Activated effector memory CD4-positive, alpha-beta T cell treated with anti-CD3 and anti-CD28 coated beads, Interleukin-2, amount 50 U/mL, for 16 hours (primary cell): ENCODE measurements at regions not wholly inside any gene's neighbourhood (a gene's known extent, or its start where the extent isn't known, plus 50 kb on each side); places are given as distances from the start of the nearest gene placed in this dataset.
"Not testable (repeated sequence)": the region's sequence is repeated elsewhere in the genome, so short reads cannot be mapped to it uniquely, and the experiment has no call there.

Experiments used
- DNase-seq: peaks from one replicate; pipeline ENCODE4 v3.0.0-alpha.2; 2020

GRCh38 chr2:195451160-195451559 lies 205.9 kb upstream of the SLC39A10 start:
- DNase-seq: no peak

DNA sequence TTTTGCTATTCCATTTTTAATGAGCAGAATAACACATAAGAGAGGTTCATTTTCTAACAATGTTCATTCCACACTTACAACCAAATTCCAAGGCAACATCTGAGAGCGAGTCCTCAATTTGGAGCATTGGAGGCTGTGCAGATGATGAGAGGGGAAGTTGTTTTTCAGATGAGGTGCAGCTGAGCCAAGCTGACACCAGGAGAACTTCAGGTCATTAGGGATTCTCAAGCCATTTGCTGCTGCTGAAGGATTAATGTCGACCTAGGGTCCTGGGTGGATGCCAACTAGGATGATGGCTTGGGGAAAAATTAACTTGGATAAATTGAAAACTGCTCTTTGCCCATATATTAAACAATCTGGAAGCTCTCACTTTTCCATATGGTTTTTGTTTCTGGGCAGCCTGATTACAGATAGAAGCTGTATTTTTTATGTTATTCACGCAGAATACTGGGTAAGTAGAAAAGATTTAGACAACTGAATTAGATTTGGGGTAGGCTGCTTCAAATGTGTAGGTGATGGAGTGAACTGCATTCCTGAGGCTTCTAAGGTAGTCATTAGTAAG lies 206.4 kb upstream of the SLC39A10 start:
- no peak for DNase-seq

DNA sequence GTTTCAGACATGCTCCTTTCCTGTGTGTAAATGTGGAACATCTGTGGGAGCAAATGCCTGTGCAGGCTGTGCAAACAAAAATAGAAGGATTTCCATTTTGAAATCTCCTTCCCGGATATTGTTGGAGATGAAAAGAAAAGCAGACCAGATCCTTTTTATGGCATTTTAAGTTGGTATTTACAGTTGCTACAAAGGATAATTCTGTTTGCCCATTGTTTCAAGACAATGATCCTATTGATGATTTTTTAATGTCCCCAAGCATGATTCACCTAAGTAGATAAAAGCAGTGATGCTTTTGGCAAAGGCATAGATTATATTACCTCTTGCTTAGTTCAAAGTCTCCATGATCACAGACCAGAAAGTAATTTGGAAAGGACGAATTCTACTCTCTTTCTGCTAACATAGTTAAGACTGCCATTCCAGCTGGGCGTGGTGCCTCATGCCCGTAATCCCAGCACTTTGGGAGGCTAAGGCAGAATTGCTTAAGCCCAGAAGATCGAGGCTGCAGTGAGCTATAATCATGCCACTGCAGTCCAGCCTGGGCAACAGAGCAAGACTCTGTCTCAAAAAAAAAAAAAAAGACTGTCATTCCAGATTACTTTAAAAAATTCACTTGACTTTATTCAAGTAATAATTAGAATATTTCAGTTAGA lies 209.6 kb upstream of the SLC39A10 start:
- no peak for DNase-seq

GRCh38 chr2:195445639-195446038 lies 211.4 kb upstream of the SLC39A10 start:
- DNase-seq: no peak

DNA sequence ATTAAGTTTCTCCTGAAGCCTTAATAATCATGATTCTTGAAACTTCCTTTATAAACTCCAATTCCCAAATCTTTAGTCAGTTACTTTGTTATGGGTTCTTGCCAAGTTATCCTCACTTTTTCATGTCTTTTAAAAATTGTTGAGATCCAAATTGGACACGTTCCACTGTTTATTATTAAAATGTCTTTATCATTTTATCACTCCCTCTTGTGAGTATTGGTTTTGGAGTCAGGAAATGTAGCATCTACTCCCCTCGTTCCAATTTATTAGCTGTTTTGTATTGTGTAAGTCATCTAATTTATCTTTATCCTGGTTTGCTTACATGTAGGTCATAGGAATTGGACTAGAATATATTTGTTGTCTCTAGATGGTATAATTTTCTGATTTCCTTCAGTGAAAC lies 213.1 kb upstream of the SLC39A10 start:
- no peak for DNase-seq

GRCh38 chr2:195442458-195443175 lies 214.4 kb upstream of the SLC39A10 start:
- no peak for DNase-seq

DNA sequence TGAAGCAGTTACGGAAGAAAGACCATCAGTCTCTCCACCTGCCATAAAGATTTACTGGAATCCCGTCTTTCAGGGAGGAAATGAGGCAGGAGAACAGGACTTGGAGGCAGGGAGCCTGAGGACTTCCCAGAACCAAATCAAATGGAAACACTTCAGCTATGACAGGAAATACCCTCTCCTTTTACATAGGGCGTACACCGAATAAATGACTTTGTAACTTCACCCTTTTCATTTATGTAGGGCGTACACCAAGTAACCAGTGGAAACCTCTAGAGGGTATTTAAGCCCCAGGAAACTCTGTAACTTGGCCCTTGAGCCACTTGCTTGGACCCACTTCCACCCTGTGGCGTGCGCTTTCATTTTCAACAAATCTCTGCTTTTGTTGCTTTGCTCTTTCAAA lies 218.3 kb upstream of the SLC39A10 start:
- no peak for DNase-seq

GRCh38 chr2:195437521-195437920 lies 219.5 kb upstream of the SLC39A10 start:
- DNase-seq: no peak

DNA sequence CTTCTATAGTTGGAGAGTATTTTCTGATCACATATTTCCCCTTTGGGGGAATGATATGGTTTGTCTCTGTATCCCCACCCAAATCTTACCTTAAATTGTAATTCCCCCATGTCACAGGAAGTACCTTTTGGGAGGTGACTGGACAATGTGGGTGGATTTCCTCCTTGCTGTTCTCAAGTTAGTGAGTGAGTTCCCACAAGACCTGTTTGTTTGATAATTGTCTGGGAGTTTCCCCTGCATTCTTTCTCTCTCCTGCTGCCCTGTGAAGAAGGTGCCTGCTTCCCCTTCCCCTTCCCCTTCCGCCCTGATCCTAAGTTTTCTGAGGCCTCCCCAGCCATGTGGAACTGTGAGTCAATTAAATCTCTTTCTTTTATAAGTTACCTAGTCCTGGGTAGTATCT lies 222.7 kb upstream of the SLC39A10 start:
- no peak for DNase-seq

DNA sequence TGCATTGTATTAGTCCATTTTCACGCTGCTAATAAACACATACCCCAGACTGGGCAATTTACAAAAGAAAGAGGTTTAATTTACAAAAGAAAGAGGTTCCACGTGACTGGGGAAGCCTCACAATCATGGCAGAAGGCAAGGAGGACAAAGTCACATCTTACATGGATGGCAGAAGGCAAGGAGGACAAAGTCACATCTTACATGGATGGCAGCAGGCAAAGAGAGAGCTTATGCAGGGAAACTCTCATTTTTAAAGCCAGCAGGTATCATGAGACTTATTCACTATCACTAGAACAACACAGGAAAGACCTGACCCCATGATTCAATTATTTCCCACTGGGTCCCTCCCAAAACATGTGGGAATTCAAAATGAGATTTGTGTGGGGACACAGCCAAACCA lies 223.3 kb upstream of the SLC39A10 start:
- DNase-seq: not testable (repeated sequence)

DNA sequence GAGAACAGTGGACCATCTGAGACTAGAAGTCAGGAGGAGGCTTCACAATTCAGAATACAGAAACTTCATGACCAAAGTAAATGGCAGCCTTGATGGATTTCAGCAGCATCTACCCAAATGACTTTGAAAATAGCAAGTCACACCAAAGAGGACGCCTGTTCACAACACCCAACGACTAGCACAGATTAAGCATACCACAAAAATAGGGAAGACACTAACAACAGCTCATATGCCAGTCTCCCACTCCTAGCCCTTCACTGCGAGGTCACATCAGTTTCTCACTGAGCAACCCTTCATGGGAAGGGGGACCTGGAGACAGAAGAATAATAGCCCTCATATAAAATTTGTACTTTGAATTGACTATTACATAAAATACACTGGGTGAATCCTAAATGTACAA lies 228.4 kb upstream of the SLC39A10 start:
- DNase-seq: no peak

DNA sequence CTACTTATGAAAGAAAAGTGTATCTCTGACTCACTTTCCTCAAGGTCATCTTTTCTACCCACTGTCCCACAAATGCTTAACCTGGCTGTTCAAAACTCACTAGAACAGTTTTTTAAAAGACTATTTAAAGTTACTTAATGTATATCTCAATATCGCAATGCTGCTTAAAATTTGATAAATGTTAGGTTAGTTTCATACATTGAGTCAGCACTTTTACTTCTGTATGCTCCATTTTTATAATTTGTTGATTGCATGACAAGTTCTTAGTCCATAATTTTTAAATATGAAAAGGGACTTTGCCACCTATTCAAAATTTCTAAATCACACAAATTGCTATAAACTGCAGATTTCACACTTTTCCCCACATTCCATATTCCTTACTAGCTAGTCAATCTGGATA lies 231.7 kb upstream of the SLC39A10 start:
- no peak for DNase-seq

- DNase-seq: no peak
These were observed 238.0 kb upstream of the SLC39A10 start for GRCh38 chr2:195419033-195419432.

DNA sequence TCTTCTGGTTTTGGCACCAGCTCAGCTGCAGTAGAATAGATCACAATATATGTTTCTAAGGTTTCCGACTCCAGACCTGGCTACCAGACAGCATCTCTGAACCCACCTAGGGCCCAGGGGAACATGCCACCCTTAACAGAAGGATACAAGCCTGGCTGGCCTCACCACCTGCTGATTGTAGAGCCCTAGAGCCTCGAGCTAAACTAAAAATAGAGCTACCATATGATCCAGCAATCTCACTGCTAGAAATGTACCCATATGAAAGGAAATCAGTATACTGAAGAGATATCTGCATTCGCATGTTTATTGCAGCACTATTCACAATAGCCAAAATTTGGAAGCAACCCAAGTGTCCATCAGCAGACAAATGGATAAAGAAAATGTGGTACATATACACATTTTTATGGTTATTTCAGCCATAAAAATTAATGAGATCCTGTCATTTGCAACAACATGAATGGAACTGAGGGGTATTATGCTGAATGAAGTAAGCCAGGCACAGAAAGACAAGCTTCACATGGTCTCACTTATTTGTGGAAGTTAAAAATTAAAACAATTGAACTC lies 242.4 kb upstream of the SLC39A10 start:
- no peak for DNase-seq

GRCh38 chr2:195413944-195414343 lies 243.1 kb upstream of the SLC39A10 start:
- no peak for DNase-seq

GRCh38 chr2:195413422-195413821 lies 243.6 kb upstream of the SLC39A10 start:
- no peak for DNase-seq

DNA sequence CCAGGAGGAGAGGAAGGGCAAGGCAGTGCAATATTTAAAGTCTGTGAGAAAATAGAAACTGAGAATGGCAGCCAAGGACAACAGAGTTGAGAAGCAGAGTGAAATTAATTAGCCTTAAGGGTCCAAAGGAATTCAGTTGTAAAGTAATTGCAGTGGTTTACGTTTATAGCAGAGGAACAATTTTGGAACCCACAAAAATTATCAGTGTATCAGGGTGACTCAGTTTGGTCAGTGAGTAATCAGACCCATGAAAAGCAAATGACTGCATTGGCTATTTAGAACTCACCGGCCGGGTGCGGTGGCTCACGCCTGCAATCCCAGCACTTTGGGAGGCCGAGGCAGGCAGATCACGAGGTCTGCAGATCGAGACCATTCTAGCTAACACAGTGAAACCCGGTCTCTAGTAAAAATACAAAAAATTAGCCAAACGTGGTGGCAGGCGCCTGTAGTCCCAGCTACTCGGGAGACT lies 245.8 kb upstream of the SLC39A10 start:
- DNase-seq: no peak

GRCh38 chr2:195410074-195410671 lies 246.9 kb upstream of the SLC39A10 start:
- DNase-seq: no peak

- no peak for DNase-seq
These were observed 248.2 kb upstream of the SLC39A10 start for GRCh38 chr2:195408811-195409210.

DNA sequence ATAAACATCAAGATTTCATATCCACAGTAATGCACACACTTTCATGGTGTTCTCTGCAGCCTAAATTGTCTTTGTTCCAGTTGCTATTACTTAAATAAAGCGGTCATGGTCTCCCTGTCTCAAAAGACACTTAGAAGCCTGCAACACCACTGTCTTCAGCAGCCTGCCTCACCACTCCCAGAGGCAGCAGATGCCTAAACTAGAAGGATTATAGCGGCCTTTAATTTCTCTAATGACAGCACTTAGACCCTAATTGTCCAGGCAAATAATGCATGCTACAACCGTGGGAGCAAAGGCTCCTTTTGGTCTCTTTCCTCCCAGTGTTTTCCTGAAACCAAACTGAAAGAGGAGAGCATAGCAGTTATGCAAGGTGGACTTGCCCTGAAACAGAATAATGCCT lies 248.8 kb upstream of the SLC39A10 start:
- DNase-seq: no peak

GRCh38 chr2:195407783-195408182 lies 249.2 kb upstream of the SLC39A10 start:
- no peak for DNase-seq

DNA sequence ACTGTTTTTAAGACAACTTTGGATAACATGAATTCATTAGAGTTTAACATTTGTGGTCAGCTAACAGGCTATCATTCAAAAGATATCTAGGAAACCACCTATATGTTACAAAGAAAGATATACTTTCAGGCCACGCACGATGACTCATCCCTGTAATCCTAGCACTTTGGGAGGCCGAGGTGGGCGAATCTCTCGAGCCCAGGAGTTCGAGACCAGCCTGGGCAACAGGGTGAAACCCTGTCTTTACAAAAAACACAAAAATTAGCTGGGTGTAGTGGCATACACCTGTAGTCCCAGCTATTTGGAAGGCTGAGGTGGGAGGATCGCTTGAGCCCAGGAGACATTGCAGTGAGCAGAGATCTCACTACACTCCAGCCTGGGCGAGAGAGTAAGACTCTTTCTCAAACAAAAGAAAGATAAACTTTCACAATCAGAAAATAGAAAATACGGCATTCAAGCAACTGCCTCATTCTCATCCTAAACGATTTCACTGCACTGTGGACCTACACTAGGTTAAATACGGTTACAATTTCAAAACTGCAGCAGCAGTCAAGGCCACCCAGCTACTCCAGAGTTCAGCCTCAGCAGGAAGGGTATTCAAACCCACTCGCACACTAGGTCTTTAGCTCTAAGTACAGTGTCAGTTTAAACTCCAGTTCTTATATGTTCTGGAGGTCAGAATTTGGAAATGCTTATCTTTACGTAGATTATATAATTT lies 250.0 kb upstream of the SLC39A10 start:
- no peak for DNase-seq

- DNase-seq: no peak
These were observed 252.4 kb upstream of the SLC39A10 start for GRCh38 chr2:195404651-195405050.
